HG02678 (cell line): ENCODE measurements at regions not wholly inside any gene's neighbourhood (a gene's known extent, or its start where the extent isn't known, plus 50 kb on each side); places are given as distances from the start of the nearest gene placed in this dataset.
"Not testable (repeated sequence)": the region's sequence is repeated elsewhere in the genome, so short reads cannot be mapped to it uniquely, and the experiment has no call there.

Experiments used
- ATAC-seq: cut with Tn5 transposase; IDR thresholded peaks from one replicate; pipeline ENCODE4 v1.9.1; 2021; ENCODE audit warnings: mild to moderate bottlenecking, moderate library complexity; ENCODE audit not compliant: unreplicated experiment

DNA sequence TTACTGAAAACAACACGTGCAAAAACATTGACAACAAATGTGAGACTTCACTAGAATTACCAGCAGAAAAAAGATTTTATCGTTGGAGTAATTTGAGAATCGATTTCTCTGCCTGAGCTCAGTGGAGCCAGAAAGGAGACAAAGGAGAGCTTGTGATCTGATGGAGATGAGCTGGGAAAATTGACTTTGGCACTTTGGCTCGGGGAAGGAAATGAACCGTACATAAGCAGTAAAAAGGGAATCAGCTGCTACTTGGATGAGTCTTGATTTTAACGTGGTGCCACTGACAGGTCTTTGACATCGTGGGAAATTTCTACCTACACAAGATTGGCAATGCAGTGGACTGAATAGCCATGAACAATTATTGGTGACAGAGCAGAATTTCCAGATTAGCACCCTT, 244.7 kb upstream of the RPS23 start:
- no peak for ATAC-seq

DNA sequence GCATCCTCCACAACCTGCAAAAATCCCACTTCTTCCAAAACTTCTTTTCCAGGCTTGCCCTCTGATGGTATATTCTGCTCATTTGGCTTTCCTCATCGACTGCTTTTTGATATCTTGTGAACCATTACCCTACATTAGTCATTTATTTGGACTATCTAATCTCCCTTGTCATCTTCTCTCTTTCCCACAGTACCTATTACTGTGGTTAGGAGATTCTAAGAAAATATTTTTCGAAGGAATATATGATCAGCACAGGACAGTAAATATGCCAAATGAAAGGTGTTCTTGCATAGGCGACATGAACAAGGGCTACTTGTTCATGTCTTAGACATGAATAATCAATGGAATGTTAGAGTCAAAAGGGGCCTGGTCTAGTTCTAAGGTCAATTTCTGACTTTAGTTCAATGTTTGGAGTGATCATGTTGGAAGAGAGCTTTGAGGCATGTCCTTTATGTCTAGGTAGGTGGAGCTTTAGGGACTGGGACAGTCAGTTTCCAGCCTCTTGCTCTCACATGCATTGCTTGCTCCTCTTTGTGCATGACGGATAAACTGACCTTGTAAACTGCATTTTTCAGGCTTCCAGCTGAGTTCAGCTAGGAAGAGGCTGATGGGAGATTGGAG, 243.4 kb upstream of the RPS23 start:
- ATAC-seq, result no peak

DNA sequence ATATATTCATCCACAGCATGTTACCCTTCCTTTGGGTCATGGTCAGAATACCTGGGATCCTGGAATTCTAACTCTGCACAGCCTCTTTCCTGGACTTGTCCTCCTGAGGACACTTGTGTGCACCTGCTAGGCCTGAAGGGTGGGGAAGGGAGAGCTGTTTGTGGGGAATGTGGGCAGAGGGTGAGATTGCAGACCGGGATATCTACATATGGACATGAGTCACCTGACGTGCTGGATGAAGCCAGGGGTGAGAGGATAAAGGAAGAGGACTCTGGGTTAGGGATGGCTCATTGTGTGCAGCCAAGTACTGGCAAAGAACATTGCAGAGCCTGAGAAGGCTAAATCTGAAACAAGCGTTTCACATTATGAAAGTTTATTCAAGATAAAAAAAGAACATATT, 241.4 kb upstream of the RPS23 start:
- no peak for ATAC-seq

DNA sequence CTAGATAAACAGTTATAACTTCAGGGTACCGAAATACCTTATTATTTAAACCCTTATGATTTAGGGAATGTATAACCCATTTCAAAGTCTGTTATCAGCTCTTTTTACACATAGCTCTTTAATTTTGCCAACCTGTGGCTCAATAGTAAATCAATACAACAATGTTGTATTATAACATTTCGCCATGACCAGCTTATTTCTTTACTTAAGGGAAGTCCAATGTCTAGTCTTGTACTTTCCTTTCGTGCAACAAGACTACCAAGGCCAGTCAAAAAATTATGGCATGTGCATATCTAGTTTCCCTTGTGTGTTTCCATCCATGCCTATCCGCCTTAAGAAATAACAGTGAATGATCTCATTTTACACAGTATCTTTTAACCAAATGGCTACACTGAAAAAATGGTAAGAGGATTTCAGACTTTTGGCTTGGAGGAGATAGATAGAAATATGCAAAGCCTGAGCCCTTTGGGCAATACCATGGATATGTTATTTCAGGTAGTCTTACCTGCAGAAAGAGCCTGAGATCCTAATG, 239.5 kb upstream of the RPS23 start:
- no peak for ATAC-seq

DNA sequence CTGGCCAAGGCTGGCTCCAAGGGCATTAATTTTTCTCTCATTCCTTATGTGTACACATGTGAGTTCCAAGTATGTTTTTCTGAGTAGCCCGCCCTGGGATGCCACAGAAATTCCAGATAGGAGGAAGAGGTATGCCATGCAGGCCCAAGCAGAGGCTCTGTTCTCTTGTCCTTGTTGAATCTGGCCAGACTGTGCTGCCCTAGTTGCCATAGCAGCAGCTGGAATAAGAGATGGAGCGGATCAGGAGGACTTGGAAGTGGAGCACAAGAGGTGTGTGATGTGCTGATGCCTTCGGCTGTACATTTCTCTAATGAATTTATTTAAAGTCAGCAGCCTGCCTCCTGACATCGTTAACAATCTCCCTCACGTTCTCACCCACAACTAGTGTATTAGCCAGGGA, 235.6 kb upstream of the RPS23 start:
- no peak for ATAC-seq

DNA sequence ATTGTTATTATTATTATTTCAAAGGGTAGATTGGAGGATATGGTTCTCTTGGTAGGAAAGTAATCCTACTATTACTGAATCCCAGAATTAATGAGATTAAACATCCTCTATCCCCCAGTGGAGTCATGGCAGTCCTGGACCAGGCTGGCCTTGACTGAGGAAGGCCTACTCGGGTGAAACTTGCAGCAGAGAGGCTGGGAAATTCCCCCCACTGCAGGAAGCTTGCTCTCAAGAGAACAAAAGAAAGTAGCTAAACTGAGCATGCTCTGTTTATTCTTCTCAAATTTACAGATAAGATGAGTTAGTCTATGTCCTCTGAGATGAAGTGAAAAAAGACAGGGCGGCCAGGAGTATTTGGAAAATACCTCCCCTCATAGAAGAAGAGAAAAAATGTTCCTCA, 233.9 kb upstream of the RPS23 start:
- ATAC-seq, result peak; percentile 81

DNA sequence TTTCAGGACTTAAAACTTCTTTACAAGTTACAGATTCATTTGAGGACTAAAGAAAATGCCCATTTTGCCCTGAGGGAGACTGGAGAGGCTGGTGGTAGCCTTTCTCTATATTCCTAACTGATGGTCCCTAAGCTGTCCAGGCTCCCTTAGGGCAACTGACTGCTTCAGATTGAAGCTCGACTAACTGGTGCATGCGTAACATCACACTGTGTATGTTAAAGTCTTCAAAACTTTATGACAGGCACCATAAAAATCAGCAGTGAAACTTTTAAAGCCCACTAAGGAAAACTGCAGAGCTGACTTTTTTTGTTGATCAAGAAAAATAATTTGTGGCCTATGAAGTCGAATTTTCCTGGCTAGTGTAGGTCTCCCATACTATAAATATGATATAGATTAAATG, 233.0 kb upstream of the RPS23 start:
- no peak for ATAC-seq

DNA sequence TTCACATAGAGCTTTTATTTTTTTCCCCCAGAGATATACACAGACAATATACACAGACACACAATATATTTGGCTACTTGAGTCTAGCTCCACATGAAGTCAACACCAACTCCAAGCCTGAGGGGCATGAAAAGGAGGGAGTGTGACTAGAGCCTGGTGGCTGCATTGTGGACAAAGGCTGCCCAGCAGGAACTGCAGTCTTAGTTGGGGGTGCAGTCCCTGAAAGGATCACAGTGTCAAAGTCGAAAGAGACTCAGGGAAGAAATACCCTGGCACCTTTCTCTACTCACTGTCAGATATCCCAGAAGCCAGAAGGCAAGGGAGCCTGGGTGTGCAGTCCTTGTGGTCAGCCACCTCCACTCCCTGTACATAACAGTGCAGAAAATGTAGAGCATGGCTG, 231.6 kb upstream of the RPS23 start:
- no peak for ATAC-seq

DNA sequence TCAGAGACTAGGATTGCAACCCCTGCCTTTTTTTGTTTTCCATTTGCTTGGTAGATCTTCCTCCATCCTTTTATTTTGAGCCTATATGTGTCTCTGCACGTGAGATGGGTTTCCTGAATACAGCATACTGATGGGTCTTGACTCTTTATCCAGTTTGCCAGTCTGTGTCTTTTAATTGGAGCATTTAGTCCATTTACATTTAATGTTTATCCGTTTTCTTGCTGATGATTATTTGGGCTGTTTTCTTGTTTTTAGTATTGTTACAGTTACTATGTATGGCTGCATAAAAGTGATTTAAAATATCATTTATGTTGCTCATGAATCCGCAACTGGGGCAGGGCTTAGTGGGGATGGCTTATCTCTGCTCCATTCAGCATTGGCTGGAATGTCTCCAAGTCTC, 228.2 kb upstream of the RPS23 start:
- ATAC-seq, result not testable (repeated sequence)

DNA sequence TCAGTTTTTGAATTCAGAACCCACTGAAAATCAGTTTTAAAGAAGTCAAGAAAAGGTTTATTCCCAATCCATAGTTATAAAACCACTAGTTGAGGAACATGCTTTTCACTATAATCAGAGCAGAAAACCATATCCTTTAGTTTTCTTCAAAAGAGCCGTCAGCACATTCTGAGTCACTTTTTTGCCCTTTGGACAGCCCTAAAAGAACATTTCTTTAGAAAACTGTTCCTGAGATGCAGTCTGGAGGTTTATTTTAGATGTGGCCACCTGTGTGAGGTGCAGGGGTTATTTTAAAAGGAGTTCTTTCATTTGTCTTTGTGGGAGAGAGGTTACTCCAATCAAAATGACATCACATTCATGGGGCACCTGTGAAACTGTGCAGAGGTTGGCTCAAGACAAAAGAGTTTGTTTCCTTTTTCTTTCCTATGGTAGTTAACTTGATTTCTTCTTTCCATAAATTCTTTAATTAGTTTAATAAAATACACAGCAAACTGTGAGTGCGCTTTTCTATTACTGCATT, 221.6 kb upstream of the RPS23 start:
- ATAC-seq, result no peak

DNA sequence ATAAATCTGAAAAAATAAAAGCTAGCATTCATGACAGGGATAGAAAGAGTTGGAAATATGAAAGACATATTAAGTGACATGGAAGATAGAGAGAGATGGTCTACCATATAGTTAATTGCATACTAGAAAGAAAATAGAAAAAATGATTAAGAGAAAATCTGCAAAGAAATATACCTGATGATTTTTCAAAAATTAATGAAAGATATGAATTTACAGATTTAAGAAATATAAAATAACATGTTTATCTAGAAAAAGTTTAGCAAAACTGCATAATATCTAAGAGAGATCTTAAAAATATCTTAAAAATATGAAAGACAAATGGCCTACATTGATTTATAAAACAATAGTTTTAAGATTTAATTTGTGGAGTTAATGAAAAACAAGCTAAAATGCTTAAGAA, 219.1 kb upstream of the RPS23 start:
- ATAC-seq, result no peak

DNA sequence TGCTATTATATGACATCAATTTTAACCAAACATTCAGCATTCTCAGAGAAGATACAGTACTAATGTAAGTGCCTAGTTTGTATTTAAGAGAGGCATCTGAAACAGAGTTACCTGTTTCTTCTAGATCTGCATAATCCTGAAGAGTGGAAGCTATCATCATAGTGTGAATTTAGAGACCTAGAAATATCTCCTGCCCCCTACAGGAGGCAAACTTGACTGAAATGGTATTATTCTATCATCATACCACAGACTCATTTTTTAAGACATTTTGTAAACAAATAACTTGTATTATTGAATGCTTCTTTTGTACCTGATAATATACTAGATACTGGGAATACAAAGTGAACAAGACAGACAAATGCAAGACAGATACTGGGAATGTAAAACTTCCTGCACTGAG, 216.8 kb upstream of the RPS23 start:
- no peak for ATAC-seq

DNA sequence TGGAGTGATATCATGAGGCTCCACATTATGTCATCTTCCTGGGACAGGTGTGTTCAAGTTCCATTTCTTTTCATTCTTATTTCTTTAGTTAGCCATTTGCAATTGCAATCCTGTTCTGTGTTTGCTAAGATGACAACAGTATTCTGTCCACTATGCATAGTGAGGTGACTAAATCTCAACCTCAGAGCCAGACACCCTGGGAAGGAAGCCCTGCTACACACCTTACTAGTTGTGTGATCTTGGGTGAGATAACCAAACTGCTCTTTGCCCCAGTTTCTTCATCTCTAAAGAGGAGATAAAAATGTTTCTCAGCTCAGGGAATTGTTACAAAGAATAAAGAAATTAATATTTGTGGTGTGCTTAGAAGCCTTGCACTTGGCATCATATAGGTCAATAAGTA, 215.1 kb upstream of the RPS23 start:
- no peak for ATAC-seq

DNA sequence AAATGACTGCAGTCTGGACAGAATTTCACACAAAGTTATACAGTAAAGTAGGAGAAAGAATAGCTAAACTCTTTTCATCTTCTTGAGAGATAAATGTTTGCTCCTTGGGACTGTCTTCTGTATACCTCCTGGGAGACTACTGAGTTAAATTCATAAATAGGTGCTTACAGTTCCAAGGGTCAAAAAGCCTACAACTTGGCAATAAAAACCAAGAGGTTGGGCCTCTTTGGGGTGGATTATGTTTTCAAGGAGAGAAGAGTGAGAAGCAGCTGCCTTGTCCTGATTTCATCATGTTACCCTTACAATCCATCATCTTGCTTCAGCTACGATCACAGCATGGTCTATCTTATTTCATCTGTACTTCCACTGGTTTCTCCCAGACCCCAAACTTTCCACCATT, 213.2 kb upstream of the RPS23 start:
- ATAC-seq, result no peak

DNA sequence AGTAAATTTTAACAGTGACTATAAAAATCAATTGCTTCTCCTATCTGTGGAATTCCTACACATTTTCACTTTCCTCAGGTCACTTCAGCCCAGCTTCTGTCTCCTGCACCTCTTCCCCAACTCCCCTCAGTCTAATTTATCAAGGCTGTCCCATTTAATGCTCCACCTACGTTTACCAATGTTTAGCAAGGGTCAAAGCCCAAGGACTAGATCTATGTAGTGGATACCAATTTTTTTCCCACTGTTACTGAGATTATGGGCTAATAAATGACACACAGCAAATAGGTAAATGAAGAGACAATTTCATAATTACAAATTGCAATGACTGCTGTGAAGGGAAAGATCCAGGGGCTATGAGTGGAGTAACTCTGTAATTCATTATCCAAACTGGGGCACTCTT, 211.5 kb upstream of the RPS23 start:
- no peak for ATAC-seq

DNA sequence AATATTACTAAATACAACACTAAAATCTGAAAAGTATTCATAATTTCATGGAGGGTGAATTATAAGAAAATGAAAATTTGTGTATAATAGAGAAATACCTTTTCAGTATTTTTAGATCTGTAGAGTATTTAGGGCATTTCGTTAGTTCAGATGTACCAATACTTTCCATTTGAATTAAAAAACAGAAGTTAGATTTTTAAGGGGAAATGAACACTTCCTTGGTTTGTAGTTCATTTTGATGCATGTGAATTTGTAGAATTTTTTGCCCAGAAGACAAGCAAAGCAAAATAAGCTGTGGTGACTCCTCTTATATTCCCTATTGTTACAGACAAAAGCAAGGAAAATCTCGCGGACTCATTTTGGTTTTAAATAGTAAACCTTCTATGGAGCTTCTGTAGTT, 209.0 kb upstream of the RPS23 start:
- ATAC-seq, result no peak

DNA sequence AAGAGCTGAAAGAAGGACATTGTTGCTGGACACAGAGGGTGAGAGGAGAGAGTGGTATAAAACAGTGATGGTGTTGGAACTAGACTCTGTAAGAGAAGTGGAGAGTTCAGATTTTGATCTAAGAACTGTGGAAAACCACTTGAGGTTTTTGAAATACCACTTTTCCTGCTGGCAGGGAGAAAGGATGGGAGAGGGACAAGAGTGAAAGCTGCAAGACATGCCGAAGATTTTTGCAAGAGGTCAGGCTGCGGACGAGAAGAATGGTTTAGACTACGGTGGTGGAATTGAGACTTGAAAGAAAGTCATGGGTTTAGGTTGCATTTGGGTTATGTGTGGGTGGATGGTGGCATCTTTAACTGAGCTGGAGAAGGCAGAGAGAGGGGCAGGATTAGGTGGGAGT, 202.2 kb upstream of the RPS23 start:
- no peak for ATAC-seq

DNA sequence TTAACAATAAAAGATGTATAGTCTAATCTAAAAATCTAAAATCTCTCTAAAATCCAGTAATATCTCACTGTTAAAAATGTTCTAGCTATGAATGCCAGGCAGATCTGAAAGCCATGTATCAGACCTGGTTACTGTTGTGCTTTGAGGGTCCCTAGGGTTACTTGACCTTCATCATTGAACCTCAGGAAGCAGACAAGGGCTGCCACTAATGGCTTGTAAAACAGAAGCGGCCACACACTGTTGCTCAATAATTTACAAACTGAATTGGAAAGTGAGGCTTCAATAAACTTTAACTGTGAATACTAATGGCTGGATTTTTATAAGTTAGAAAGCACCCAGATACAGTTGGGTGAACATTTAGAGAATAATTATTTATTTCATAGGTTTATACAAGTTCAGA, 198.0 kb upstream of the RPS23 start:
- ATAC-seq, result no peak

DNA sequence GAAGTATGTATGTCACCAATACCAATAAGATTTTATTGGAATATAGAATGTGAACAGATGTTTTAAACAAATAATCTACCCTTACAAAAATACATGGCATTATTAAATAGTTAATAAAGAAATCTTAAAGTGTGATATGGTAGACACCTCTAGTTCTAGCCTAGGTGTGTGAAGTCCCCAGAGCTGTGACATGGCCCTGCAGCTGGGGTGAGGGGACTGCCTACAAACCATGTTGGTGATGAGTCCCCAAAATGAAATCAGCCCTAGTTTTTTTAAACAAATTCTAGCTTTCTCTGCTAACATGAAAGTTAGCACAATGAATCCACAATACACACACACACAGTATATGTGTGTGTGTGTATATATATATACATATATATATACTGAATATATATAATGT, 195.1 kb upstream of the RPS23 start:
- no peak for ATAC-seq

DNA sequence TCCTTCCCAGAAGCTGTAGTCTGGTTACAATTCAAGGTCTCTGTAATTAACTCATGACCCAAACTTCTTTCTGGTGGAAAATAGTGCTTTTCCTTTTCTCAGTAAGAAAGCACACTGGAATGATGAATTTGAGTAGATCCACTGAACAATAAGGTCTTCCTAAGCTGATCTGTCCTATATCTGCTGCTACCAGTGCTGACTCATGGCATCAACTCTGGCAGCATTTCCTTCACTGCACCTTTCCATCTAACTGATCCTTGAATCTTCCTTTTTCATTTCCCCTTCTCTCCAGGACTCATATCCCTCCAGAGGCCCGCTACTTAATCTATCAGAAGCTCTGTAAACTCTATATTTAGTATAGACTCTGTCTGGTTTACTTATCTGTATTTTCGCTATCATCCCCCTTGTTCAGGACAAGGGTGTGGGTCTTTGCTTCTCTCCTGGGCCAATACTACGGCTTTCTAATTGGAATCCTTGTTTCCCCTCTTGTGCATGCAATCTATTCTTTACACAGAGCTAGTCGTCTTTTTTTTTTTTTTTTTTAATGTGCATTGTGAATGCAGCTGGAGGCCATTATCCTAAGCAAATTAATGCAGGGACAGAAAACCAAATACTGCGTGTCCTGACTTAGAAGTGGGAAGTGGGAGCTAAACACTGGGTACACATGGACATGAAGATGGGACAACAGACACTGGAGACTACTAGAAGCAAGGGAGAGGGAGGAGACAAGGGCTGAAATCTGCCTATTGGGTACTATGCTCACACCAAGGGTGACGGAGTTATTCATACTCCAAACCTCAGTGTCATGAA, 192.2 kb upstream of the RPS23 start:
- no peak for ATAC-seq

DNA sequence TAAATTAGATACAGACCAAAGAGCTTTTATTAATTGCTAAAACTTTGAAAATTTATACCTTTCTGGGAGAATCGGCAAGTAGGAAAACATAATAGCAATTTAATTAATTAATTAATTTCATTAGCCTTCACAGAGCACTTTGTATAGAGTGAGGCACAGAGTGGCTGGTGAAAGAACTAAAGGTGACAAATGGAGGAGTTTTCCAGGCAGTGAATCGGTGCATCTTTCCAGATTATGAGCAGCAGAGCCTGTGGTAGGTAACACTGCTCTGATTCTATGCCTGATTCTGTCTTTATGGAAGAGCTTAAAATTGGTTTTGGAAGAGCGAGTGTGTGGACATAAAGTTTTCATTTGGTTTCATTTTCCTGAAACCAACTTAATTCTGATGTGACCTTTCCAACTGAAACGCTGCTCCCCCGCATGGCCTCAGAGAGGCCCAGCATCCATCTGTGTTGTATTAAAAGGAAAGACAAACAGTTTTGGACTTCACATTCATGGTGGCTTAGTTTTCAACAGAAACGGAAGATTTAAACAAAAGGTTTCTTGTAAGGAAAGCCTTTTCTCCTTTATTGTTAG, 188.9 kb upstream of the RPS23 start:
- ATAC-seq, result no peak

DNA sequence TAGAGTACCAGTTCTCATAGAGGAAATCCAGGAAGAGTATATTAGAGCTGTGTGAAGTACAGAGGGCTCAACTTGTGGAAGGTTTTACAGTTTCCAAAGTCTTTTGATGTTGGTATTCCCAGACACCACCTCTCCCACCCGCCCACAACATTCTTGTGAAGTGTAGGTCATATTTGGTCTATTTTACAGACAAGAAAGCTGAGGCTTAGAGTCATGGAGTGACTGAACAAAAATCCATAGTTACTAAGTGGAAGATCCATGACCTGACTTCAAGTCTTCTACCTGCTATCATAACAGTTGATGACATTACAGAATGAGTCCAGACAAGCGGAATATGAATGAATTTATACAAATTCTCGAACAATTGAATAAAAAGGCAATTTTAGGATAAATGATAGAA, 187.1 kb upstream of the RPS23 start:
- no peak for ATAC-seq
